Esophagus muscularis mucosa (tissue), 3 donors: ENCODE measurements at regions not wholly inside any gene's neighbourhood (a gene's known extent, or its start where the extent isn't known, plus 50 kb on each side); places are given as distances from the start of the nearest gene placed in this dataset.

Source experiments
- CTCF ChIP-seq, 3 experiments: fragments of 200-600 bp in 2 of 3; fragments of 450-650 bp in 1 of 3; sonication (generic) in 2 of 3; IDR thresholded peaks; one replicate each; pipeline ENCODE4 v1.5.1; 2017 to 2019; ENCODE audit warnings: antibody characterized with exemption in 3 of 3, mild to moderate bottlenecking in 2 of 3, moderate library complexity in 1 of 3
- POLR2A ChIP-seq: fragments of 450-650 bp; IDR thresholded peaks from one replicate; pipeline ENCODE4 v1.6.1; 2017; ENCODE audit warnings: antibody characterized with exemption, moderate library complexity, mild to moderate bottlenecking, low read depth
- POLR2AphosphoS5 ChIP-seq, 2 donors: sonication (generic); formaldehyde crosslinking; IDR thresholded peaks; one replicate each; pipeline ENCODE4 v1.6.1; 2017; ENCODE audit warnings: antibody characterized with exemption in 2 of 2

GRCh38 chr2:88296247-88296646, 126.1 kb downstream of the THNSL2 start:
- TF ChIP-seq CTCF (IDR thresholded peaks at IDR 0.05) = no peak
- no peak for TF ChIP-seq POLR2A
- no peak for TF ChIP-seq POLR2AphosphoS5 (IDR thresholded peaks at IDR 0.05)
